H9 (cell line): ENCODE measurements at regions not wholly inside any gene's neighbourhood (a gene's known extent, or its start where the extent isn't known, plus 50 kb on each side); places are given as distances from the start of the nearest gene placed in this dataset.

ENCODE experiments used
- DNase-seq: peaks from one replicate; pipeline ENCODE4 v3.0.0-alpha.2; 2017
- H2AFZ ChIP-seq: one replicate; pipeline ENCODE4 v1.6.1; 2013; ENCODE audit warnings: mild to moderate bottlenecking, low read length, control low read depth, moderate library complexity
- H2AK5ac ChIP-seq: 2 replicates; pipeline ENCODE4 v1.6.1; 2013; ENCODE audit warnings: low read length, control low read depth, mixed read lengths; ENCODE audit not compliant: insufficient read length
- H2BK120ac ChIP-seq: one replicate; pipeline ENCODE4 v1.6.1; 2013; ENCODE audit warnings: low read depth, mild to moderate bottlenecking, low read length, control low read depth, inconsistent platforms; ENCODE audit not compliant: poor library complexity, severe bottlenecking
- H2BK12ac ChIP-seq: 2 replicates; pipeline ENCODE4 v1.6.1; 2013; ENCODE audit warnings: low read length, control low read depth, mixed read lengths, low read depth; ENCODE audit not compliant: insufficient read length
- H2BK15ac ChIP-seq: 2 replicates; pipeline ENCODE4 v1.6.1; 2013; ENCODE audit warnings: low read depth, low read length, control low read depth
- H2BK20ac ChIP-seq: one replicate; pipeline ENCODE4 v1.6.1; 2013; ENCODE audit warnings: low read depth, mild to moderate bottlenecking, low read length, control low read depth, inconsistent platforms; ENCODE audit not compliant: poor library complexity, severe bottlenecking
- H2BK5ac ChIP-seq: 2 replicates; pipeline ENCODE4 v1.6.1; 2013; ENCODE audit warnings: low read length, control low read depth, mixed read lengths; ENCODE audit not compliant: insufficient read length
- H3K14ac ChIP-seq: 2 replicates; pipeline ENCODE4 v1.6.1; 2013; ENCODE audit warnings: low read length, control low read depth; ENCODE audit not compliant: insufficient read depth
- H3K18ac ChIP-seq: 2 replicates; pipeline ENCODE4 v1.6.1; 2013; ENCODE audit warnings: low read depth, mild to moderate bottlenecking, mixed read lengths, low read length, control low read depth; ENCODE audit not compliant: insufficient read length
- H3K23ac ChIP-seq: 2 replicates; pipeline ENCODE4 v1.6.1; 2013; ENCODE audit warnings: low read length, control low read depth, mixed read lengths, low read depth; ENCODE audit not compliant: insufficient read length
- H3K23me2 ChIP-seq: 2 replicates; pipeline ENCODE4 v1.6.1; 2013; ENCODE audit warnings: low read depth, mild to moderate bottlenecking, mixed read lengths, low read length, control low read depth; ENCODE audit not compliant: insufficient read length, poor library complexity, severe bottlenecking
- H3K27ac ChIP-seq: 2 replicates; pipeline ENCODE4 v1.5.1; 2013; ENCODE audit warnings: low read length, control low read depth, mixed read lengths, low read depth; ENCODE audit not compliant: insufficient read length
- H3K27me3 ChIP-seq: 2 replicates; pipeline ENCODE4 v1.6.1; 2013; ENCODE audit warnings: low read length, control low read depth, inconsistent platforms; ENCODE audit not compliant: insufficient read depth
- H3K4ac ChIP-seq: 2 replicates; pipeline ENCODE4 v1.6.1; 2013; ENCODE audit warnings: low read depth, mild to moderate bottlenecking, control low read depth, inconsistent platforms, low read length, moderate library complexity
- H3K4me1 ChIP-seq: 2 replicates; pipeline ENCODE4 v1.6.1; 2013; ENCODE audit warnings: low read length, control low read depth, inconsistent platforms; ENCODE audit not compliant: insufficient read depth
- H3K4me2 ChIP-seq: 2 replicates; pipeline ENCODE4 v1.6.1; 2013; ENCODE audit warnings: low read length, control low read depth, mixed read lengths; ENCODE audit not compliant: insufficient read length, insufficient read depth
- H3K56ac ChIP-seq: 2 replicates; pipeline ENCODE4 v1.6.1; 2013; ENCODE audit warnings: low read depth, mild to moderate bottlenecking, mixed read lengths, low read length, control low read depth; ENCODE audit not compliant: insufficient read length
- H3K79me1 ChIP-seq: 2 replicates; pipeline ENCODE4 v1.6.1; 2013; ENCODE audit warnings: low read depth, mild to moderate bottlenecking, moderate library complexity, low read length, control low read depth, inconsistent platforms; ENCODE audit not compliant: insufficient read depth, poor library complexity, severe bottlenecking
- H3K79me2 ChIP-seq: 2 replicates; pipeline ENCODE4 v1.6.1; 2013; ENCODE audit warnings: low read length, control low read depth, inconsistent platforms; ENCODE audit not compliant: insufficient read depth
- H3K9ac ChIP-seq: 2 replicates; pipeline ENCODE4 v1.6.1; 2013; ENCODE audit warnings: low read length, control low read depth, mixed read lengths; ENCODE audit not compliant: insufficient read length; ENCODE audit errors: extremely low read depth
- H3K9me3 ChIP-seq: one replicate; pipeline ENCODE4 v1.6.1; 2013; ENCODE audit warnings: low read depth, low read length, inconsistent platforms; ENCODE audit not compliant: control insufficient read depth
- H3T11ph ChIP-seq: one replicate; pipeline ENCODE4 v1.6.1; 2013; ENCODE audit warnings: mild to moderate bottlenecking, low read length, control low read depth, inconsistent platforms
- H4K20me1 ChIP-seq: one replicate; pipeline ENCODE4 v1.6.1; 2013; ENCODE audit not compliant: control insufficient read depth, insufficient read length, insufficient read depth
- H4K5ac ChIP-seq: 2 replicates; pipeline ENCODE4 v1.6.1; 2013; ENCODE audit warnings: low read depth, mild to moderate bottlenecking, mixed read lengths, low read length, control low read depth; ENCODE audit not compliant: insufficient read length
- H4K8ac ChIP-seq: replicated peaks from 2 replicates; pipeline ENCODE4 v1.6.1; 2013; ENCODE audit warnings: low read length, control low read depth, mixed read lengths, low read depth; ENCODE audit not compliant: insufficient read length
- H4K91ac ChIP-seq: 2 replicates; pipeline ENCODE4 v1.6.1; 2013; ENCODE audit warnings: low read depth, mild to moderate bottlenecking, moderate library complexity, mixed read lengths, low read length, control low read depth; ENCODE audit not compliant: insufficient read length
- H3K27ac Mint-ChIP-seq, 3 experiments: 2 replicates in 2 of 3; 3 replicates in 1 of 3; pipeline ENCODE4 v1.8.0; 2020 to 2021; ENCODE audit warnings: mixed read lengths in 3 of 3, mild to moderate bottlenecking in 1 of 3, moderate library complexity in 1 of 3
- H3K27me3 Mint-ChIP-seq: 2 replicates; pipeline ENCODE4 v1.8.0; 2021; ENCODE audit warnings: low read depth, mild to moderate bottlenecking, moderate library complexity, mixed read lengths
- H3K36me3 Mint-ChIP-seq, 3 experiments: 2 replicates in 2 of 3; 3 replicates in 1 of 3; pipeline ENCODE4 v1.8.0; 2020 to 2021; ENCODE audit warnings: low read depth in 3 of 3, mixed read lengths in 3 of 3; ENCODE audit not compliant: insufficient read depth in 1 of 3
- H3K4me1 Mint-ChIP-seq, 2 experiments: 2 replicates each; pipeline ENCODE4 v1.8.0; 2020; ENCODE audit warnings: mixed read lengths in 2 of 2
- H3K4me3 Mint-ChIP-seq, 2 experiments: 2 replicates in 1 of 2; 3 replicates in 1 of 2; pipeline ENCODE4 v1.8.0; 2020 to 2021; ENCODE audit warnings: mild to moderate bottlenecking in 2 of 2, mixed read lengths in 2 of 2, moderate library complexity in 1 of 2
- H3K9me3 Mint-ChIP-seq, 2 experiments: 2 replicates in 1 of 2; 3 replicates in 1 of 2; pipeline ENCODE4 v1.8.0; 2020; ENCODE audit warnings: mild to moderate bottlenecking in 2 of 2, mixed read lengths in 2 of 2, moderate library complexity in 1 of 2
- CTCF ChIP-seq: fragments of 200-600 bp; sonication (generic); conservative IDR thresholded peaks from 3 replicates; pipeline ENCODE4 v1.8.0; 2021; ENCODE audit warnings: antibody characterized with exemption, mild to moderate bottlenecking
- WGBS: extraction: QIAGEN DNeasy Blood & Tissue Kit; methylation state at CpG from one replicate; pipeline ENCODE4 v1.1.7; 2013; ENCODE audit warnings: missing lambda C conversion rate, low lambda C conversion rate, mixed read lengths; ENCODE audit not compliant: insufficient read length; ENCODE audit errors: extremely low coverage; 5-methylcytosine and 5-hydroxymethylcytosine counted together

GRCh38 chr14:44279357-44279756 lies 227.7 kb downstream of the FSCB start:
- Histone ChIP-seq H3K23ac (no peak overlapping the region), H2BK15ac (no peak overlapping the region), H4K91ac (no peak overlapping the region), H4K5ac (no peak overlapping the region), H3T11ph (no peak overlapping the region), H3K9ac (no peak overlapping the region), H3K56ac (no peak overlapping the region), H2AFZ (no peak overlapping the region), H3K18ac (no peak overlapping the region), H3K27me3 (no peaks in the 10 kb centered on the region), H4K8ac (no peak overlapping the region), H3K4me1 (no peaks in the 10 kb centered on the region), H2BK5ac (no peak overlapping the region), H3K14ac (no peak overlapping the region), H3K79me2 (no peaks in the 10 kb centered on the region), H2BK20ac (no peak overlapping the region), H2BK120ac (no peak overlapping the region), H2AK5ac (no peak overlapping the region), H3K9me3 (no peaks in the 10 kb centered on the region), H4K20me1 (no peaks in the 10 kb centered on the region), H3K4me2 (no peak overlapping the region), H3K27ac (no peak overlapping the region), H2BK12ac (no peak overlapping the region), H3K4ac (no peak overlapping the region), H3K23me2 (no peaks in the 10 kb centered on the region), H3K79me1 (no peaks in the 10 kb centered on the region)
- Mint-ChIP-seq H3K27ac (no peak overlapping the region), H3K4me1 (no peaks in the 10 kb centered on the region), H3K9me3 (no peaks in the 10 kb centered on the region), H3K27me3 (no peaks in the 10 kb centered on the region), H3K4me3 (no peak overlapping the region), H3K36me3 (no peaks in the 10 kb centered on the region)
- no peak for DNase-seq
- no peak for TF ChIP-seq CTCF
- WGBS, result no CpG with 5 or more reads among the region's 1 CpG
